Upper lobe of left lung (tissue), 4 donors: ENCODE measurements at regions not wholly inside any gene's neighbourhood (a gene's known extent, or its start where the extent isn't known, plus 50 kb on each side); places are given as distances from the start of the nearest gene placed in this dataset.

Experiments used
- EP300 ChIP-seq, 4 donors: sonication (generic); formaldehyde crosslinking; IDR thresholded peaks; one replicate each; pipeline ENCODE4 v1.5.1; 2017; ENCODE audit warnings: antibody characterized with exemption in 4 of 4, control low read depth in 2 of 4
- POLR2A ChIP-seq, 4 donors: fragments of 450-650 bp; IDR thresholded peaks; one replicate each; pipeline ENCODE4 v1.5.1; 2016 to 2017; ENCODE audit warnings: antibody characterized with exemption in 4 of 4, mild to moderate bottlenecking in 2 of 4
- TF ChIP-seq, protein P1 (sequence below), 6 experiments: fragments of 450-650 bp in 4 of 6; fragments of 200-600 bp in 2 of 6; sonication (generic) in 2 of 6; IDR thresholded peaks; one replicate each; pipeline ENCODE4 v1.5.1; 2016 to 2019; ENCODE audit warnings: antibody characterized with exemption in 6 of 6

DNA sequence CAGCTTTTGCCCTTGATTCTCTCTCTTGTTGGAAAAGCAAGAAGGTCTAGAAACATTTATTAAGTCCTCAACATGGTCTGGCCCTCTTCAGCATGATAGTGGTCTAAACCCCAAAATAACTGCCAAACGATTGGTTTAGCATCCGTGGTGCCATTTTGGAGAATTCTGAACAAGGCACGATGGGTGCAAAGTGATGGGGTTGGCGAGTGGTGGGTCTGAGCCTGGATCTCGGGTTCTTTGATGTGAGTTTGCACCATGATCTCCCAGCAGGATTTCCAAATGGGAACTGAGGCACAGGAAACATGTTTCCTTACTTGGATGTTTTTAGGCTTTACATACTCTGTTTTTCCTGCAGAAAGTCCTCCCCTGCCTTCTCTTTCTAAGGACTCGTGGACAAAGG, 240.3 kb downstream of the MYCN start:
- no peak for TF ChIP-seq POLR2A (IDR thresholded peaks at IDR 0.05)
- TF ChIP-seq, protein P1, sequence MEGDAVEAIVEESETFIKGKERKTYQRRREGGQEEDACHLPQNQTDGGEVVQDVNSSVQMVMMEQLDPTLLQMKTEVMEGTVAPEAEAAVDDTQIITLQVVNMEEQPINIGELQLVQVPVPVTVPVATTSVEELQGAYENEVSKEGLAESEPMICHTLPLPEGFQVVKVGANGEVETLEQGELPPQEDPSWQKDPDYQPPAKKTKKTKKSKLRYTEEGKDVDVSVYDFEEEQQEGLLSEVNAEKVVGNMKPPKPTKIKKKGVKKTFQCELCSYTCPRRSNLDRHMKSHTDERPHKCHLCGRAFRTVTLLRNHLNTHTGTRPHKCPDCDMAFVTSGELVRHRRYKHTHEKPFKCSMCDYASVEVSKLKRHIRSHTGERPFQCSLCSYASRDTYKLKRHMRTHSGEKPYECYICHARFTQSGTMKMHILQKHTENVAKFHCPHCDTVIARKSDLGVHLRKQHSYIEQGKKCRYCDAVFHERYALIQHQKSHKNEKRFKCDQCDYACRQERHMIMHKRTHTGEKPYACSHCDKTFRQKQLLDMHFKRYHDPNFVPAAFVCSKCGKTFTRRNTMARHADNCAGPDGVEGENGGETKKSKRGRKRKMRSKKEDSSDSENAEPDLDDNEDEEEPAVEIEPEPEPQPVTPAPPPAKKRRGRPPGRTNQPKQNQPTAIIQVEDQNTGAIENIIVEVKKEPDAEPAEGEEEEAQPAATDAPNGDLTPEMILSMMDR (IDR thresholded peaks at IDR 0.05) = no peak
- no peak for TF ChIP-seq EP300 (IDR thresholded peaks at IDR 0.05)
